ENCODE measurements at regions not wholly inside any gene's neighbourhood (a gene's known extent, or its start where the extent isn't known, plus 50 kb on each side); places are given as distances from the start of the nearest gene placed in this dataset.

DNA sequence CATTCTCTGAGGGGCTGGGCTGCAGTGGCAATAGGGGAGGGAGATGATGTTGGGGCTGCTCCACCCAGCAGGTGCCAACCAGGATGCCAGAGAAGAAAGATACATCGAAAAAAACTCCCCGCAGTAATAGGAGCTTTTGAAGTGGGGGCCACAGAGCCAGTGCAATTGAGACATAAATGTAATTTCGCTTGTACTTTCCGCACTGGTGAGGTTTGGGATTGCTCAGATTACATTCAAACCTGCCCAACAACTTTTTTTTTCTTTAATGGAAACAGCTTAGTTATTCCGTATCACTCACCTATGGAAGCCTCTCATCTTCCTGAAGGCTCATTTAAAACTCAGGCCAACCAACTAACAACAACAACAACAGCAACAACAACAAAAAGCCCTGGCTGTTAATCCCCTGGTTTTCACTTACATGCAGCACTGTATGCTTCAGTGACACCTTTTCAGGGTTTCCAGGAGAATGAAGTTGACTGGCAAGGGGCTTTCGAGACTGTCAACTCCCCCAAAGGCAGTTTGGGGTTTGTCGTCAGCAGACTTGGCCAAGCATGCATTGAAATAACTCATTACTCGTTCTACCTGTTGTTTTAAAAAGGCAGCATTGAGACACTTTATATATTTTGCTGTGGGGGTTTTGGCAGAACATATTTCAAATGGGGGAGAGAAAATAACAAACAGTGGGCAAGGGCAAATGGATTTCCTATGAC lies 163.8 kb downstream of the EBLN2 start:
- H3K27ac ChIP-seq, result no peak overlapping the region
- no peak for DNase-seq (ENCODE audit: low spot score)
- ChIA-PET CTCF (no interaction called here), POLR2A (ENCODE audit: low non-redundant PET) (no interaction called here)
- TF ChIP-seq, protein P1, sequence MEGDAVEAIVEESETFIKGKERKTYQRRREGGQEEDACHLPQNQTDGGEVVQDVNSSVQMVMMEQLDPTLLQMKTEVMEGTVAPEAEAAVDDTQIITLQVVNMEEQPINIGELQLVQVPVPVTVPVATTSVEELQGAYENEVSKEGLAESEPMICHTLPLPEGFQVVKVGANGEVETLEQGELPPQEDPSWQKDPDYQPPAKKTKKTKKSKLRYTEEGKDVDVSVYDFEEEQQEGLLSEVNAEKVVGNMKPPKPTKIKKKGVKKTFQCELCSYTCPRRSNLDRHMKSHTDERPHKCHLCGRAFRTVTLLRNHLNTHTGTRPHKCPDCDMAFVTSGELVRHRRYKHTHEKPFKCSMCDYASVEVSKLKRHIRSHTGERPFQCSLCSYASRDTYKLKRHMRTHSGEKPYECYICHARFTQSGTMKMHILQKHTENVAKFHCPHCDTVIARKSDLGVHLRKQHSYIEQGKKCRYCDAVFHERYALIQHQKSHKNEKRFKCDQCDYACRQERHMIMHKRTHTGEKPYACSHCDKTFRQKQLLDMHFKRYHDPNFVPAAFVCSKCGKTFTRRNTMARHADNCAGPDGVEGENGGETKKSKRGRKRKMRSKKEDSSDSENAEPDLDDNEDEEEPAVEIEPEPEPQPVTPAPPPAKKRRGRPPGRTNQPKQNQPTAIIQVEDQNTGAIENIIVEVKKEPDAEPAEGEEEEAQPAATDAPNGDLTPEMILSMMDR (conservative IDR thresholded peaks at IDR 0.05; ENCODE audit: low read depth), result no peak

DNA sequence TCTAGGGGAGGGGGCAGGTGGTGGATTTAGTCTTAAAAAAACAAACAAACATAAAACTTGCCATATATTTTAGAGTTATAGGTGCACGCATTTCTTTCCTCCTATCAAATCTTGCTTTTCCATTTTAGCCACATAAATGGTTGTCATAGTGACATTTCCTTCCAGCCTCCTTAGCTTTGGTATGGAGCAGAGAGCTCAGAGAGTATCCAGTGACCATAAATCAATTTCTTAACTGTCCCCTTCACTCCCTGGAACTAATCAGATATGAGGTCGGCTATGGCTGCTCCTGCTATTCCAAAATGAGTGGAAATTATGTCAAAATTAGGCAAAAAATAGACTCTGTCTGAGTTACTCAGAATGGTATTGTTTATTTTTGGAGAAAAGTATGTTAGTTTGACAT lies 164.5 kb downstream of the EBLN2 start:
- DNase-seq (ENCODE audit: low spot score), result no peak
- POLR2A ChIA-PET (ENCODE audit: low non-redundant PET), result no interaction called here
- CTCF ChIA-PET, result no interaction called here

DNA sequence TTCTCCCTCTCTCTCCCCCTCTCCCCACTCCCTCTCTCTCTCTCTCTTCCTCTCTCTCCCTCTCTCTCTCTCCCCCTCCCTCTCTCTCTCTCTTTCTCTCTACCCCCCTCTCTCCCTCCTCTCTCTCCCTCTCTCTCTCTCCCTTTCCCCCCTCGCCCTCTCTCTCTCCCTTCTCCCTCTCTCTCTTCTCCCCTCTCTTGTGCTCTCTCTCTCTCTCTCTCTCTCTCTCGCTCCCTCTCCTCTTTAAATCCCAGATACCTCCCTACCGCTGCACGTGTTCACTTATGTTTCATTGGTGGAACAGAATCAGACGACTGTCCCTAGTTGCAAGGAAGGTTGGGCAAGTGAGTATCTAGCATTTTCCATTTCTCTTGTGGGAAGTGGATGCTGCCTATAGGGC lies 166.5 kb downstream of the EBLN2 start:
- POLR2A ChIA-PET (ENCODE audit: low non-redundant PET), result no interaction called here
- DNase-seq (ENCODE audit: low spot score), result no peak
- H3K27ac ChIP-seq, result no peak overlapping the region
- CTCF ChIA-PET, result no interaction called here
- TF ChIP-seq, protein P1 (conservative IDR thresholded peaks at IDR 0.05; ENCODE audit: low read depth), result no peak

More for the DNA sequence above, 164.5 kb downstream of the EBLN2 start:
- H3K27ac ChIP-seq, result no peak overlapping the region
- TF ChIP-seq, protein P1 (conservative IDR thresholded peaks at IDR 0.05; ENCODE audit: low read depth), result no peak

DNA sequence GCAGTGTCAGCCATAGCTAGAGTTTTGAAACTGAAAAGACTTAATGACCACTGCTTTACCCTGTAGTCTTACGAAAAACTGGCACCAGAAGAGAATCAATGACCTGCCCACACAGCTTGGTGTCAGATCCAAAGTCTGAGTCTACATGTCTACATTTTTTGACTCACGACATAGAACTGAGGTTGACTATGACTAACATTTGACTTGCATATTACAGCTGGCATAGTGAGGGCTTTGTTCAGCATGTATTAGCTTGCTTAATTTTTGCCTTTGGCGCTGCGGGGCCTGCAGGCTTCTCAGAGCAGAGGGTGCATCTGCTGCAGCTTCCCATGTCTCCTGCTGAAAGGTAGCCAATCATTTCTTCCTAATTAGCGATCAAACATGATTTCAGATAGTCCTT lies 167.0 kb downstream of the EBLN2 start:
- POLR2A ChIA-PET (ENCODE audit: low non-redundant PET), result no interaction called here
- H3K27ac ChIP-seq, result no peak overlapping the region
- CTCF ChIA-PET, result interaction anchor here (0.6 kb wide), 1 partner anchor 1695 kb away, joined by 3 read pairs; no protein-coding TSS in a partner anchor
- TF ChIP-seq, protein P1 (conservative IDR thresholded peaks at IDR 0.05; ENCODE audit: low read depth), result no peak
- DNase-seq (ENCODE audit: low spot score), result peak; percentile 31

DNA sequence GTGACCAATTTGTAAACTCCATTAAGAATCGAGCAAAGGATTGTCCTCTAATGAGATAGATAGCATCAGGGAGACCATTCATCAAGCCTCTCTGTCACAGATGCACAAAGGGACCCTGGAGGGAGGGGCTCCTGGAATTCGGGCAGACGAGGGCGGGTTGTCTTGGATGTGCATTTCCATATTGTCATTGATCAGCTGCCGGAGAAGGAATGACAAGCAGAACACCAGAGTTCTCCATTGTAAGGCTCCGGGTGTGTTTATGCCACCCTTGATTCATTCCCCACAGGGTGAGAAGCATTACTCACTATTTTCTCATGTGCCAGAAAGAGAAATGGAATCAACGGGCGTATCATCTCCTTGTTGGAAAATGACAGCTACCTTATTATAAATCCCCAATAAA lies 167.5 kb downstream of the EBLN2 start:
- CTCF ChIA-PET, result interaction anchor here (0.6 kb wide), 1 partner anchor 1694 kb away, joined by 3 read pairs; no protein-coding TSS in a partner anchor
- TF ChIP-seq, protein P1 (conservative IDR thresholded peaks at IDR 0.05; ENCODE audit: low read depth), result no peak
- no peak for DNase-seq (ENCODE audit: low spot score)
- POLR2A ChIA-PET (ENCODE audit: low non-redundant PET), result no interaction called here
- H3K27ac ChIP-seq, result no peak overlapping the region

DNA sequence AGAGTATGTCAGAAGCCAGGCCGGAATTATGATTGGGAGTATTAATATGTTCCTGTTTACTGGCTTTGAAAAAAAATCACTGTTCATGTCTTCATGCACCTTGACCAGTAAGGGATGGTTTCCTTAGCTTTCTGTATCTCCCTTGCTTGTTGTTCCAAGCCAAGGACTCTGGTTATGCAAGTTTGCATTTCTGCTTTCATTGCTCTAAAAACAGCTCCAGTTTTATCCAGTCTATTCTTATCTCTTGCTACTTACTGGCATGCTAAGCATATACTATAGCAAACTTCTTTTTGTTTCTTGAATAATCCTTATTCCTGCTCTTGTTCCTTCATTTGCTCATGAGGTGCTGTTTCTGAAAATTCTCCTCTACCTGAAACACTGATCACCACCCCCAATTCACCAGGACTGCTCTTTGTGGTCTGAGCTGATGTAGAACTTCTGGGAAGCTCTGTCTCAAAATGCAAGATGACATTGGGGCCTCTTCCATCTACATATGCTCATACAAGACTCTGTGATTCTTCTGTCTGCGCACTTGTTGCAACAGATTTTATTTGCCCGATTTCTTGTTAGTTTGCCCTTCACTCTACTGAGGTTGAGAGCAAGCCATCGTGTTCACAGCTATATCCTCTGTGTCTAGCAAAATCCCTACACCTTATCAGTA lies 173.0 kb downstream of the EBLN2 start:
- TF ChIP-seq, protein P1 (conservative IDR thresholded peaks at IDR 0.05; ENCODE audit: low read depth), result no peak
- ChIA-PET POLR2A (ENCODE audit: low non-redundant PET) (no interaction called here), CTCF (no interaction called here)
- DNase-seq (ENCODE audit: low spot score), result no peak
- H3K27ac ChIP-seq, result no peak overlapping the region

Data from RWPE1 (cell line).